ENCODE measurements at regions not wholly inside any gene's neighbourhood (a gene's known extent, or its start where the extent isn't known, plus 50 kb on each side); places are given as distances from the start of the nearest gene placed in this dataset.

DNA sequence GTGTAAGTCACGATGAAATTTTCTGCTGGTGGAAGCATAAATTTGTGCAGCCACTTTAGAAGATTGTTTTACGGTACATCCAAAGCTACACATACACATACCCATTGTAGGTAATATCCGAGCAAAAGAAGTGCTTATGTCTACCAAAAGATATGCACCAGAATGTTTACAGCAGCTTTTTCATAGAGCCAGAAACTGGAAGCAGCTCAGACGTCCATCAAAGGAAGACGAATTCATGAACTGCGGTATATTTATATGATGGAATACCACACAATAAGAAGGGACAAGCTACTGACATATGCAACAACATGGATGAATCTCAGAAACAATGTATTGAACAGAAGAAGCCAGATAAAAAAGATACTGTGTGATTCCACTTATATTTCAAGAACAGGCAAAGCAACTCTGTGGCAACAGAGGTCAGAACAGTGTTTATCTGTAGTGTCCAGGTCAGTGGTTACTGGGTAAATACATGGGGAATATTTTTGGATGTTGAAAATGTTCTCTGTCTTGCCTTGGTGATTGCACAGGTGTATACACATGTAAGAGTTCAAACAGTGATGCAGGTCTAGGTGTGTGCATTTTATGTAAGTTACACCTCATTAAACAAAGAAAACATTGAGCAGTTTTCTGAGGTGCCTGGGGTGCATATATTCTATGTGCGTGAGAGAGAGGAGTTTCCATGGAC is 51.9 kb upstream of the EXOC2 start:
- no peaks in the 10 kb centered on the region for H3K4me1 ChIP-seq (ENCODE audit: control insufficient read depth, insufficient read depth, low read length, poor library complexity, severe bottlenecking)
- no peaks in the 10 kb centered on the region for H3K36me3 ChIP-seq (ENCODE audit: control insufficient read depth, insufficient read depth, low read length)
- no peak for DNase-seq
- H3K27me3 ChIP-seq (replicated peaks; ENCODE audit: control insufficient read depth, insufficient read depth, low read length, poor library complexity, severe bottlenecking) = no peaks in the 10 kb centered on the region
- no peak overlapping the region for H3K27ac ChIP-seq (ENCODE audit: insufficient read depth, low read length, poor library complexity, severe bottlenecking)
- H3K4me3 ChIP-seq (ENCODE audit: insufficient read depth, low read depth, low read length, poor library complexity, severe bottlenecking) = no peak overlapping the region
- H3K9me3 ChIP-seq (ENCODE audit: control insufficient read depth, low read length) = no peaks in the 10 kb centered on the region

DNA sequence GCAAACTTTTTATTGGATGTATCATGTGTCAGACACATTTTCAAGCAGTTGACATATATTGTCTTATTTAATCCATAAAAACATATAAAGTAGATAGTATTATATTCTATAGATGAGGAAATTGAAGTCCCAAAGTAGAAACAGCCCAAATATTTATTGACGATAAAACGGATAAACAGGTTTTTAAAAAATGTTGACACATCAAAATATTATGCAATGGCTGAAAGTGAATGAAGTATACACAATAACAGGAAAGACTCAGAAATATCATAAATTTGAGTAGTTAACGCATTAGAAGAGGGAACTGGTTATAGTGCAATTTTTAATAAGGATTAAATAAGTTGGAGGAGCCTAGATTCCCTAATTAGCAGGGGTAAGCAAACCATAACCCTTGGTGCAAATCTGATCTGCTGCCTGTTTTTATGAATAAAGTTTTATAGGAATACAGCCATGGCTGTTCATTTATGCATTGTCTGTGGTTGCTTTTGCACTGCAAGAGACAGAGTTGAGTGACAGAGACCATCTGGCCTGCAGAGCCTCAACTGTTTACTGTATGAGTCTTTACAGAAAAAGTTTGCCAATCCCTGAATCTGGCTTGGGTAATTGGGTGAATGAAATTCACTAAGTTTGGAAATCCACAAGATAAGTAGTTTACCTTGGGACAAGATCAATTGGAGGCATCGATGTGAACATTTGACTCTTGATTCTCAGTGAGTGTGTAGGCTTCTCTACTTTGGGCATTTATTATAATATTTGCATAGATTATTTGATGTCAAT is 50.6 kb upstream of the EXOC2 start:
- H3K4me1 ChIP-seq (ENCODE audit: control insufficient read depth, insufficient read depth, low read length, poor library complexity, severe bottlenecking) = no peaks in the 10 kb centered on the region
- no peaks in the 10 kb centered on the region for H3K9me3 ChIP-seq (ENCODE audit: control insufficient read depth, low read length)
- H3K27me3 ChIP-seq (replicated peaks; ENCODE audit: control insufficient read depth, insufficient read depth, low read length, poor library complexity, severe bottlenecking) = no peaks in the 10 kb centered on the region
- H3K36me3 ChIP-seq (ENCODE audit: control insufficient read depth, insufficient read depth, low read length) = no peaks in the 10 kb centered on the region
- no peak overlapping the region for H3K4me3 ChIP-seq (ENCODE audit: insufficient read depth, low read depth, low read length, poor library complexity, severe bottlenecking)
- H3K27ac ChIP-seq (ENCODE audit: insufficient read depth, low read length, poor library complexity, severe bottlenecking) = no peak overlapping the region
- DNase-seq = no peak

Measured in effector memory CD4-positive, alpha-beta T cell (primary cell).